NCI-H1048 (cell line): ENCODE measurements at regions not wholly inside any gene's neighbourhood (a gene's known extent, or its start where the extent isn't known, plus 50 kb on each side); places are given as distances from the start of the nearest gene placed in this dataset.
"Not testable (repeated sequence)": the region's sequence is repeated elsewhere in the genome, so short reads cannot be mapped to it uniquely, and the experiment has no call there.

ENCODE experiments used
- DNase-seq: peaks from one replicate; lab custom pipeline; 2025; lab: John Stamatoyannopoulos, UW

DNA sequence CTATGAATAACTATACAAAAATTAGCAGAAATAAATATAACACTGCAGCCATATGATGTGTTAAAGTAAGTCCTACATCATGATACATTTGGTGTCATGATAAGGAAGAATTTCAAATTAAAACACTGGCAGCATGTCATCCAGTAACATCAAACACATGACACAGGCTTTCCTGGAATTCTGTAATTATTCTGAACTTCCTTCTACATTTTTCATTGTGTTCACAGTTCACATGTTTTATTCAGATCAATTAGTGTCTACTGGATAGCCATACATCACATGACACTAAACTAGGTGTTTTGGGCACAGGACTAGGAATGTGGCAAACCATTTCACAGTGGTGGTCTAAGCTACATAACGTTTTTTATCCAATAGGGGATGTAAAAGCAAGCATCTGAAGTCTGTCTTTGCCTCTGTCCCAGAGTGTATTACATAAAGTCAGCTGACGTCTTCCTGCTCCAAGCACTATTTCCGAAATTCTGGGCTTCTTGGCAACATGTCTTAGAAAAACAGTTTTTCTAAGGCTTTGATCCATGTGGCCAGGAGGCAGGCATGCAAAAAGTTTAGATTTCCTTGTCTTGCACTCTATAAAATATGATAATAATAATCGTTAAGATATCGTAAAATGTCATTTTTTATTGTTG is 707.9 kb downstream of the CENPC start:
- no peak for DNase-seq

DNA sequence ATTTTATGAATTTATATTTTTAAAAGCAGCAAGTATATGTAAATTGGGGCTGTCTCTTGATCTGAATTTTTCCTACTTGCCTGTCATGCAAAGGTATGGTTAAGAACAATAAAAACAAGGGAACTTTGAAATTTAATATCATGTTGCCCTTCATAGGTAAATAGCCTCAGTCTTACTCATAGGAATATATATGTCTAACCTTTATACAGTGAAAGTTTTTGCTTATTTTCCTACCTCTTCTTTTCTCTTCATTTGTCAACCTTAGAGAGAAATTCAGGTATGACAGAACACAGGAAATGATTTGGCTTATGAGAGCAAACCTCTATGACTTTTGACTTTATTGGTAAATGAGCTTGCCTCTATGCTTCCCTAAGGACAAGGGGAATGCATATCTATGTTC is 716.0 kb downstream of the CENPC start:
- DNase-seq: no peak

DNA sequence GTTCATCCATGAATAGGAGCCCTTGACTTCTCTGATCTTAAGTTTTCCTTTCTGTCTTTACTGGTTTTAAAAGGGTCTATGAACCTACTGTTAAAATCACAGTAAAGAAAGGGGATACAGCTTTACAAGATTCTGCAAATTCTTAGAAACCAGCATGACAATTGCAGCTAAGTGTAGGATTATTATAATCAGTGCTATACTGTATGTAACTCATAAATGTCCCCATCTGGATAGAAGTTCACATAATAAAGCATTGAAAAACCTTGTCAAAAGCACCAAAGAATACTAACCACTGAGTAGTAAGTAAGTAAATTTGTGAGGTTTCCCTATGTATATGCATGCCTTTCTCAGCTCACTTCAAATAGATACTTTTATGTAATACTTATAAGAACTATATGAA is 724.6 kb downstream of the CENPC start:
- no peak for DNase-seq

DNA sequence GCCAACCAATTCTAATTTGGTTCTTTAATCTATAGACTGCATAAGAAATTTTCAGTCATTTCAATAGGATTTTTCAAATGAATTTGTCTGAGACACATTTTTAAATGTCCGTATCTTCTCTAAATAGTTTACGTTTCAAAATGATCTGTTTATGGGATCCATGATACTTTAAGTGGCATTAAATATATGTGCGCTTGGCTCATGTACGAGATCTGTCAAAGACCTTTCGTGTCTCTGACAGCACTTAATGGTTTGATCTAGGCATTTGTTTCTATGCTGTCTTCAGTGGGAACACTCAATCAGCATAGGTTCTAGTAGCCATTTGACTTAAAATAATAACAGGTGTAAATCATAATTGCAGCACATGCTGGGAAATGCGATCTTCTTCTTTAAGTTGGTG is 731.0 kb downstream of the CENPC start:
- DNase-seq: no peak

DNA sequence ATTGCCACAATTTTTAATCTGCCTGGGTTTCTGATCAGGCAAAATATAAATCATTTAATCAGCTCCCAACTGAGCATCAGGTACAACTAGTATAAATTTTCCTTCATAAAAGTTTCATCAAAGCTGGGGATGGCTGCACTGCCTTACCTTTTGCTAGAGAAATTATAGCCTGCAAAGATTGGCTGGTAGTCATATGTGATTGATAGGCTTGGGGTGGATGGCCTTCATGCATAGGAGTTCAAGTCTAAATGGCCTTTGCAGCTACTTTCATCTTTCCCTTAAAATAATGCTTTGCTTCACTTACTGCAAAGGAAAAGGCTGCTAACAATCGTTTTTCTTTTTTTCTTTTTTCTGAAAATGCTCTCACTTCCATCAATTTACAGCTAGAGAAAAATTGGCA is 739.7 kb downstream of the CENPC start:
- no peak for DNase-seq

DNA sequence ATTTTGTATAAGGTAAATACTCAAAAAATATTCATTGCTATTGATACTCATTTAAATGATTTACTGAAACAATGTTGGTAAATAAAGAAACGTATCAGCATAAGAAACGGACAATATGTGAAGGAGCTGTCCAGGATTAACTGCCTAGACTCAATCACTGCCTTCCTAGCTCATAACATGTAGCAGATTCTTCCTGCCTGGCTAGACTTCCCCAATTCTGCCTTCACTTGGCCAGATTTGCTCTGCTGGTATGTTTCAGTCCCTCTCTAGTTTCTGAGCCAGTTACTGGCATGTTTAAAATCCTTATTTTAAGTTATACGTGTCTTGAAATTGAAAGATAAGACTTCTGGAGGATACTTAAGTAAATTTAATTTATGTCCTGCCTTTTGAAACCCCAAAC is 740.3 kb downstream of the CENPC start:
- DNase-seq: no peak

DNA sequence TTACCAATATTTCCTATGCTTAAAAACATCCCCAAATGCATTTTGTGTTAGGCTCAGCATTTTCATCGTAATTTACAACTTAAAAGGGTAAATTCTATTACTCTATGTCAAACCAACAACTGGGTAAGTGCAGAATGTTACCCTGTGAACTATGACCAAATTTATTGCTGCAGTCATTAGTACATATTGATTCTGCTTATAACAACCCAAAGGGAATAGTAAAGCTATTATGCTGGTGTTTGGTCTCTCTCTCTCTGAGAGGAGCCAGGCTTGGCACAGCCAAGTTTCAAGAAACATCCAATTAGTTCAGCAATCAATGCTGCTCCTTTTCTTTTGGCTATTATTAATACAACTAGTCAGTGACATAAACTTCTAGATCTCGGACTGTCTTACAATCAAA is 747.7 kb downstream of the CENPC start:
- DNase-seq: no peak

DNA sequence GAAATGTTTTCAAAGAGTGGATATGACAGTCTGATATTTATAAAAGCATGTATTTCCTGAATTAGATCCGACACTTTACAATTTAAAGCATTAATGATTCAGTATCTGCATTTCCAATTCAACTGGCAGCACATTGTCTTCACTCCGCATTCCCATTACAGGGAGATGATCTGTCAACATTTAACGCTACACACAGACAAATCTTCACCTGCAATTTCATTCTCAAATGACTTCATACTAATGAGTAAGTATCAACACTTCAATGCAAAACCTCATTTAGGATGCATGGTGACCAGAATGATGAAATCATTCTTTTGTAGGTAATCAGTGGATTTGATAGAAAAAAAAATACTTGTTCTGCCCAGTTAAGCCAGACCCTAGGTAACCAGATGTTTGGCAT is 749.6 kb downstream of the CENPC start:
- no peak for DNase-seq

DNA sequence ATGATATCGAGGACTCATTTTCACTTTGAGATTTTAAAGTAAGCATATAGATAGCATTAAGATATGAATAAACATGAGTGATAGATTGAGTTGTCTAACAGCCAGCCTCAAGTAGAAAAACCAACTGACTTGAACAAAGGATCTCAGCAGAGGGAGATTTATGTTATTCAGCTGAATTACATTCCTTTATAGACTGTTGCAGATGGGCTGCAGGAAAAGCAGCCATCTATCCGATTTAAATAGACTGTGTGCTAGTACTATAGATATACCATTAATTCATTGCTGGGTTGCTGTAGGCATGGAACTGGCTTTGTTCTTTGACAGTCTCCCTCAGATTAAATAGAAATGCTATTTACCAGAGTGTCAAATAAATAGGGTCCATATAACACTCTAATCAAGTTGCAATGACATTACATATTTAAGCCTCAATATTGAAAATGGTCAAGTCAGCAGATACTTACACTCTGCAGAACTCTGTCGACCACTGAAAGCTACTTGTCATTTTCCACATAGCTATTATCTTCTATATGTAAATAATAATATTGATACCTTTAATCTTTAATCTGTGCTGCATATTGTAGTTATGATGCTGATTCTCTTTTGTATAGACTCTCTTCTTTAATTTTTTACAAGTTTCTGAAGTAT is 750.8 kb downstream of the CENPC start:
- no peak for DNase-seq

DNA sequence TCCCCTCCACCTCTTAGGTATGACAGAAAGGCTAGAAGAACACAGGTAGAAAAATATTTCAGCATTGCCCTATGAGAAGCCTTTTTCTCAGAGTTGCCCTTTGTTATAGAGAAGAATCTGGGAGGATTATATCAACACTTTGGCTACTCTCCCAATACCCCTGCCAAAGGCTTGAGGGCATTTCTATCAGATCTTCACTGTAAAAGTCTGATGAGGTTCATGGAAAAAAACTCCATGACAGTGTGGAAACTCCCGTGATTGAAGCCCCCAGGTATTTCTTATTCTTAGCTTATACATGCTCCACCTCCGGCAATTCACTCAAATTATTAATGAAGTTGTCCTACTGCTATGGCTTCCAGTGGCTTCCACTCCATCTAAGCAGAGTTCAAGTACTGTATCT is 753.6 kb downstream of the CENPC start:
- DNase-seq: no peak

DNA sequence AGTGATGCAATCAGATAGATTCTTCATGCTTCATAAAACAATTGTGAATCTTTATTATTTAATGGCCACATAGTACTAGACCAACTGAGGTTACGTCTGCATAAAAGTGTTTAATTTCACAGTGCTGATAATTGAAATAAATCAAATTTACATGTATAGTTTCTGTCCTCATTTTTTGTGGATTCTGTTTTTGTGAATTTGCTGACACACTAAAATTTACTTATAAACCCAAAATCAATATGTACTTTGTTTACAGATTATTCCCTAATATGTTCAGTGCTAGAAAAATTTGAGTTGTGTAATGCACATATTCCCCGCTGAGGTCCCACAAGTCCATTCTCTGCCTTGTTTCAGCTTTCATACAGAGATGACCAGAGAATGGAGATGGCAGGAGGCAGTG is 759.8 kb downstream of the CENPC start:
- DNase-seq: no peak

DNA sequence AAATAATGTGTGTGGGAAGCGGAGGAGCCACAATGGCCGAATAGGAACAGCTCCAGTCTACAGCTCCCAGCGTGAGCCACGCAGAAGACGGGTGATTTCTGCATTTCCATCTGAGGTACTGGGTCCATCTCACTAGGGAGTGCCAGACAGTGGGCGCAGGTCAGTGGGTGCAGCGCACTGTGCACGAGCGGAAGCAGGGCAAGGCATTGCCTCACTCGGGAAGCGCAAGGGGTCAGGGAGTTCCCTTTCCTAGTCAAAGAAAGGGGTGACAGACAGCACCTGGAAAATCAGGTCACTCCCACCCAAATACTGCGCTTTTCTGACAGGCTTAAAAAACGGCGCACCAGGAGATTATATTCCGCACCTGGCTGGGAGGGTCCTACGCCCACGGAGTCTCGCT is 762.6 kb downstream of the CENPC start:
- DNase-seq: not testable (repeated sequence)

DNA sequence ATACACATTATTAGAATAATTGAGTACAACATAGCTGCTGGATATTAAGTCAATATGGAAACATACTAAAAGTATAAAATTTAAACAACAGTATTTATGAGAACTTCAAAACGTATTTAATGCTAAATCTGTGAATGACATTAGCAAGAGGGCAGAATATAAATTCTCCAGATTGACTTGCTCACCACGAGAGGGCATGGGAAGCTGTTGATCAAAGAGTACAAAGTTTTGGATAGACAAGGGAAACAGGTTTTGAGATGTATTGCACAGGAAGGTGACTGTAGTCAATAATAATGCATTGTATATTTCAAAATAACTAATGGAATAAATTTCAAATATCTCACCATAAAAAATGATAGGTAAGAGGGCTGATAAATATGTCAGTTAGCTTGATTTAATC is 768.2 kb downstream of the CENPC start:
- DNase-seq: no peak

DNA sequence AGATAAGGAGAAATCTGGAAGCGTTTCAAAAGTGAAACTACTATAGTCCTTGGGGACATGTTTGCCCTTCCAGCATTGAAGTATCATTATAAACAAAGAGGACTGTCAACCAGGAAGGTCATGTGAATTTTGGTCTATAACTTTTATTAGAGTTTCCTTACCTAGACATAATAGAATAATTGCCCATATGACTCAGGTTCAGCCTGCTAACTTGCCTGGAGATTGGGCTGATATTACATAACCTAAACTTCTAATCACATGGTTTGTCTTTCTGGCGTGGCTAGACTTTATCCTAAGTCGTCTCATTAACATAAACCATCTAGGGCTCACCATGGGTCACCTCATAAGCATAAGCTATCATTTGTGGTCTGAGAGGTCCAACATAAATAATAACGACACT is 775.9 kb downstream of the CENPC start:
- no peak for DNase-seq

DNA sequence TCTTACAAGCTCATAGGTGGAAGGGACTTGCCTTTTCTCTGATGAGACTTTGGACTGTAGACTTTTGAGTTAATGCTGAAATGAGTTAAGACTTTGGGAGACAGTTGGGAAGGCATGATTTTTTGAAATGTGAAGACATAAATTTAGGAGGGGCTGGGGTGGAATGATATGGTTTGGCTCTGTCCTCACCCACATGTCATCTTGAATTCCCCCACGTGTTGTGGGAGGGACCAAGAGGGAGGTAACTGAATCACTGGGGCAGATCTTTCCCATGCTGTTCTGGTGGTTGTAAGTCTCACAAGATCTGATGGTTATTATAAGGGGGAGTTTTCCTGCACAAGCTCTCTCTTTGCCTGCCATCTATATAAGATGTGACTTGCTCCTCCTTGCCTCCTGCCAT is 777.9 kb downstream of the CENPC start:
- DNase-seq: no peak

DNA sequence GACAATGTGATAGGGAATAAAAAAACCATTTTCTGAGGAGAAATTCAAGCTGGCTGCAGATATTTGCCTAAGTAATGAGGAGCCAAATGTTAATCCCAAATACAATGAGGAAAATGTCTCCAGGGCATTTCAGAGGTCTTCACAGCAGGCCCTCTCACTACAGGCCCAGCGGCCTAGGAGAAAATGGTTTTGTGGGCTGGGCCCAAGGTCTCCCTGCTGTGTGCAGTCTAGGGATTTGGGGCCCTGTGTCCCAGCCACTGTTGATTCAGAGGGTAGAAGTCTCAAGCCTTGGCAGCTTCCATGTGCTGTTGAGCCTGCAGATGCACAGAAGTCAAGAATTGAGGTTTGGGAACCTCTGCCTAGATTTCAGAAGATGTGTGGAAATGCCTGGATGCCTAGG is 778.7 kb downstream of the CENPC start:
- DNase-seq: no peak

DNA sequence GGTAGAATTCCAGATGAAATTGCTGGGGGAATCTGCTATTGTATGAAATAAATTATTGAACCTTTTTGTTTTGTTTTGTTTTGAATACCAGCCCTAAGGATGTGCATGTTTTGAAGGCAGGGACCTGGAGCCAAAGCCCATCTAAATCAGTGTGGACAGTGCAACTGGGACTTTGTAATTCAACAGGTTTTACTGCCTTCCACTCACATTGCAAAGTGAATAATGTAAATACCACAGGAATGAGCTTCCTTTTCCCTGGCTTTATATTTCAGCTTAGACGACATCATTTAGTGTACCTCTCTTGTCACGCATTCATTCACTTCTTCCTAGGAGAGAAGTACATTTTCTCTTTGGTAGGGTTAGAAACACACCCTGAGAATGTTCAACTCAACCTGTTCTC is 795.0 kb downstream of the CENPC start:
- no peak for DNase-seq

DNA sequence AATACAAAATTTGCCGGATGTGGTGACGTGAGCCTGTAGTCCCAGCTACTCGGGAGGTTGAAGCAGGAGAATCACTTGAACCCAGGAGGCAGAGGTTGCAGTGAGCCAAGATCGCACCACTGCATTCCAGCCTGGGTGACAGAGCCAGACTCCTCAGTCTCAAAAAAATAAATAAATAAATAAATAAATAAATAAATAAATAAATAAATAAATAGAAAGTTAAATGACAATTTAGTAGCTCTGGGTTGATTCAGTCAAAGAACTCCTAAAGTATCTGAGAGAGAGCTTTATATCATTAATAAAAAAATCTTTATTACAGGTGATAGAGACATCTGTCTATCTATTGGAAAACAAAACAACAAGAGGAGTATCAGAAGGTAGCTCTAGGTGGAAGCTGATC is 798.4 kb downstream of the CENPC start:
- DNase-seq: not testable (repeated sequence)

DNA sequence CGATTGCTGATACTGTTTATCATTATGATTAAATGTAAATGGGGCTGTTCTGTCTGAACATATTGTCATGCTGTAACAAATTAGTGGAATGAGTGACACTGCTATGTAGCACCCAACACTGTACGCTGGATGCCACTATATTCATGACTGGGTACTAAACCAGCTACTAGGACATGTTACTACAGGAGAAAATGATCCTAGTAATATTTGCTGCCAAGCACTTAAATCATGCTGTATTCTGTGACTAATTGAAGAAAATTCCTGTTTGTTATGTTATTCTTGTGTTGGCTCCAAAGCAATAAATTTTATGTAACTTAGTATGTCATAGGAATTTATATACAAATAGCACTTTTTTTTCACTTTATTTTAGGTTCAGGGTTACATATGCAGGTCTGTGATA is 804.2 kb downstream of the CENPC start:
- DNase-seq: no peak

DNA sequence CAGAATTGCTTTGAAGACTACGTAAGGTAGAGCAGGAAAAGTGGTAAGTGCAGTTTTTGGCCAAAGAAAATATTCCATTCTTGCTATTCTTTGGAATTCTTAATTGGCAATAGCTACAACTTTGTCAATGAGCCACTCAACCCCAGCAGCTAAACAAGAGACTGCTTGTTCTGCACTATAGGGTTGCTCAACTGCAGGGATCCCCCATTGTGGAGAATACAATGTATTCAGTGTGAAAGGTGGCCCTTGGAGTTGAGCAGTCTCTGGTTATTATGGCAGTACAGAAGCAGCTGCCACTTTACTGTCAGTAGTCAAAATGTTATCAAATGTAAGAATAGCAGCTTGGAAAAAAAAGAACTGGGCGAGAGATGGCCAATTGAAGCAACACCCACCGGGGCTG is 808.7 kb downstream of the CENPC start:
- DNase-seq: no peak

DNA sequence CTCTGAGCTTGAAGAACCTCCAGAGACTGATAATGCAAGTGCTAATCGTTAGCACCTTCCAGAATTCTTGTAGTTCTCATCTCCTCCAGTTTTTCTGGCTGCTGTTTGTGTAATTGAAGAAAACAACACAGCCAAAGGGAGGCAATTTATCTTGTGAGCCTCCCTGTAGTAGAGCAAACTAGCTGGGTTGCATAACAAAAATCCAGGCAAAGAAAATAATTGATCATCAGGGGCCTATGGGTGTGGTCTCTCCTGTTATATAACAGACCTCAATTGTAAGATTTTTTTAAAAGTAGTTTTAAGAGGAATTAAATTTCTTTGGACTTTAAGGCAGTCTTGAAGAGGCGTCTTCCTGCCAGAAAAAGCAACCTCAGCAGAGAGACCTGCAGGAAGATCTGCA is 817.0 kb downstream of the CENPC start:
- no peak for DNase-seq

DNA sequence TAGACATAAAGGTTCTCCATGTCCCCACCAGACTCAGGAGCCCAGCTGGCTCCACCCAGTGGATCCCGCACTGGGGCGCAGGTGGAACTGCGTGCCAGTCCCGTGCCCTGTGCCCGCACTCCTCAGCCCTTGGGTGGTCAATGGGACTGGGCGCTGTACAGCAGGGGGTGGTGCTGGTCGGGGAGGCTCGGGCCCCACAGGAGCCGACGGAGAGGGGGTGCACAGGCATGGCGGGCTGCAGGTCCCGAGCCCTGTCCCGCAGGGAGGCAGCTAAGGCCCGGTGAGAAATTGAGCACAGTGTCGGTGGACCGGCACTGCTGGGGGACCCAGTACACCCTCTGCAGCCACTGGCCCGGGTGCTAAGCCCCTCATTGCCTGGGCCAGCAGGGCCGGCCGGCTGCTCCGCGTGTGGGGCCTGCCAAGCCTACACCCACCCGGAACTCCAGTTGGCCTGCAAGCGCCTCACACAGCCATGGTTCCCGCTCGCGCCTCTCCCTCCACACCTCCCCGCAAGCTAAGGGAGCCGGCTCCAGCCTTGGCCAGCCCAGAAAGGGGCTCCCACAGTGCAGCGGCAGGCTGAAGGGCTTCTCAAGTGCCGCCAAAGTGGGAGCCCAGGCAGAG is 832.9 kb downstream of the CENPC start:
- DNase-seq: not testable (repeated sequence)

DNA sequence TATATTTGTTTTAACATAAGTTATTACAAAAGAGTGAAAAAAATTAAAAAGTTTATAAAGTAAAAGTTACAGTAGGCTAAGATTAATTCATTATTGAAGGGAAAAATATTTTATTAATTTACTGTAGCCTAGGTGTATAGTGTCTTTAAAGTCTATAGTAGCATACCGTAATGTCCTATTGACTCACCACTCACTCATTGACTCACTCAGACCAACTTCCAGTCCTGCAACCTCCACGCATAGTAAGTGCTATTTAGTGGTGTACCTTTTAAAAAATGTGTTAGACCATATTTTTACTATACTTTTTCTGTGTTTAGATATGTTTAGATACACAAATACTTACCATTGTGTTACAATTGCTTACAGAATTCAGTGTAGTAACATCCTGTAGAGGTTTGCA is 841.1 kb downstream of the CENPC start:
- no peak for DNase-seq

DNA sequence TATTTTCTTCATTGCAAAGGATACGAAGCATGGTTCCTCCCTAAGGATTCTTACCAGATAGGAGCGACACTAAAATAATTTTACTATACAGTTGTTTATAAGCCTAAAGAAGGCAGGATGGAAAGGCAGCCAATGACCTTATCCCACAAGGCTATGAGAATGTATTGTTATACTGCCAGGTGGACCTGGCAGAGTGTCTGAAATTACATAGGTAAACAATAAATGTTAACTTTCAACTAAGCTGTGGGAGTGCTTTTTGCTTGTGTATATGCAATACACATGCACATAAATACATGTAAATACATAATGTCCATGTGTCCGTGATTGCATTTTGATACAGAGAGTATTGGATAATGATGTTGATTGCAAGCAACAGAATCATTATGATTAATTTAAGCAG is 850.6 kb downstream of the CENPC start:
- no peak for DNase-seq
